ENCODE measurements at regions not wholly inside any gene's neighbourhood (a gene's known extent, or its start where the extent isn't known, plus 50 kb on each side); places are given as distances from the start of the nearest gene placed in this dataset.
A peak's percentile ranks its signal among the peaks of the same experiment; 100 is the strongest.
"Not testable (repeated sequence)": the region's sequence is repeated elsewhere in the genome, so short reads cannot be mapped to it uniquely, and the experiment has no call there.

DNA sequence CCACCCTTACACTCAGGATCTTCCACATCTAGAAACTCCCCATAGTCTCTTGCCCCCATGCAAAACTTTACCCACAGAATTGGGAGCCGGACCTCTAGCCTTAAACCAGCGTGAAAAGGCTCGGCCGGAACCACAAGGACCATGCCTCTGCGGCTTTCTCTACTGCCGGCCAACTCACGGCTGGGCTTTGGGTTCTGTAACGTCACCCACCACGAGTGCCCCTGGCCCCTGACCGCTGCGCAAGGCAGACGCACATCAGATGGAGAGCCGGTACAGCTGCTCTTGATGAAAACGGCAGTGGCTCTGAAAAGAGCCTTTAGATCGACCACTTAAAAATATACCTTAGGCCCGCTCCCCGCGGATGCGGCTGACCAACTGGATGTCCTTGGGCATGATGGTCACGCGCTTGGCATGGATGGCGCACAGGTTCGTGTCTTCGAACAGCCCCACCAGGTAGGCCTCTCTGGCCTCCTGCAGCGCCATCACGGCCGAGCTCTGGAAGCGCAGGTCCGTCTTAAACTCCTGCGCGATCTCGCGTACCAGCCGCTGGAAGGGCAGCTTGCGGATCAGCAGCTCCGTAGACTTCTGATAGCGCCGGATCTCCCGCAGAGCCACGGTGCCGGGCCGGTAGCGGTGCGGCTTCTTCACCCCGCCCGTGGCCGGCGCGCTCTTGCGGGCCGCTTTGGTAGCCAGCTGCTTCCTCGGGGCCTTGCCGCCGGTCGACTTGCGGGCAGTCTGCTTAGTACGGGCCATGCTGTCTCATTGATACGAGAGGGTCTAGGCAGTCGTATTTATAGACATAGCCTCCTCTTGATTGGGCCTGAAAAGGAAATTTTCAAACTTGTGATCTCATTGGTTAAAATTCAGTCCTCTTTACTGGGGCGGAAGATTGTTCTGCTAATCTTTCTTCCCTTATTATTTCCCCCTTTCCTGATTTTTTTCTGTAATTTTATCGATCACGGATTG lies 66.3 kb downstream of the FAM72C start:
- H3K9ac ChIP-seq (ENCODE audit: low read depth in 1 of 2, low read length in 2 of 2); H3K4me3 ChIP-seq (ENCODE audit: low read length in 2 of 2); H3K36me3 ChIP-seq (ENCODE audit: control insufficient read depth in 2 of 2, insufficient read depth in 2 of 2, low read length in 2 of 2); H3K27ac ChIP-seq (ENCODE audit: low read depth in 2 of 2, low read length in 2 of 2); H3K4me1 ChIP-seq (ENCODE audit: control insufficient read depth in 2 of 2, insufficient read depth in 2 of 2, low read length in 2 of 2); H3K9me3 ChIP-seq (ENCODE audit: control insufficient read depth in 2 of 2, low read length in 2 of 2); H3K27me3 ChIP-seq (ENCODE audit: control insufficient read depth in 2 of 2, insufficient read depth in 2 of 2, low read length in 2 of 2): not testable (repeated sequence)

DNA sequence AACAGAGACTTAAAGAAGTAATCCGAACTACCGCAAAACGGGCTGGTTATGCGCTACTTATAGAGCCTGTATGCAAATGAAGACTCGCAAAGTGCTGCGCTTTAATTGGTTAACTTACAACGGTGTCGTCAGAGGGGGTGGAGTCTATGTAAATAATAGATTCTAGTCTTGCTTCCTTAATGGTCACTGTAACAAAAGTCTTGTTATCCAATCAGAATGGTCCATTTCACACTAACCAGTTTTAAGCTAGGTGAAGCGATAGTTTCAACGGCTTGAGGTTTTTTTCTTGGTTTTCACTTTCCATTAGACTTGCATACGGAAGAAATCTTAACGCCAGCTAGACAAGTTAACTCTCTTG lies 67.2 kb downstream of the FAM72C start:
- H3K4me3 ChIP-seq (ENCODE audit: low read length in 2 of 2), result peak overlapping the region in 1 of 2 donors; percentile 20
- not testable (repeated sequence) for H3K36me3 ChIP-seq (ENCODE audit: control insufficient read depth in 2 of 2, insufficient read depth in 2 of 2, low read length in 2 of 2); H3K27me3 ChIP-seq (ENCODE audit: control insufficient read depth in 2 of 2, insufficient read depth in 2 of 2, low read length in 2 of 2); H3K27ac ChIP-seq (ENCODE audit: low read depth in 2 of 2, low read length in 2 of 2); H3K9me3 ChIP-seq (ENCODE audit: control insufficient read depth in 2 of 2, low read length in 2 of 2); H3K4me1 ChIP-seq (ENCODE audit: control insufficient read depth in 2 of 2, insufficient read depth in 2 of 2, low read length in 2 of 2); H3K9ac ChIP-seq (ENCODE audit: low read depth in 1 of 2, low read length in 2 of 2)

DNA sequence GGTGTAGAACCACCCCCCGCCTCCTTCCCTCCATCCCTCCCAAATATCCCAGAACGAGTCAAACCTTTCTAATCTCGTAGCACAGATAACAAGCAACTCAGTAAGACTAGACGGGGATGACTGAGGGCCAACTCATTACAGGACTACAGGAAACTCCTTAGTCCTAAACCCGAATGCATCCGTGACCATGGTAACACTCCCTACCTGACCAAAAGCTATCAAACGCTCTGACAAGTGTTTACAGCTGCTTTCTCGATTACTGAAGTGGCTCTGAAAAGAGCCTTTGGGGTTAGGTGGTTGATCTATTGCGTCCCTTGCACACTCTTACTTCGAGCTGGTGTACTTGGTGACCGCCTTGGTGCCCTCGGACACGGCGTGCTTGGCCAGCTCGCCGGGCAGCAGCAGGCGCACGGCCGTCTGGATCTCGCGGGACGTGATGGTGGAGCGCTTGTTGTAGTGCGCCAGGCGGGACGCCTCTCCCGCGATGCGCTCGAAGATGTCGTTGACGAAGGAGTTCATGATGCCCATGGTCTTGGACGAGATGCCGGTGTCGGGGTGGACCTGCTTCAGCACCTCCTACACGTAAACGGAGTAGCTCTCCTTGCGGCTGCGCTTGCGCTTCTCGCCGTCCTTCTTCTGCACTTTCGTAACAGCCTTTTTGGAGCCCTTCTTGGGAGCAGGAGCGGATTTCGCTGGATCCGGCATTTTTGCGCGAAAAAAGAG lies 67.7 kb downstream of the FAM72C start:
- not testable (repeated sequence) for H3K4me1 ChIP-seq (ENCODE audit: control insufficient read depth in 2 of 2, insufficient read depth in 2 of 2, low read length in 2 of 2); H3K27me3 ChIP-seq (ENCODE audit: control insufficient read depth in 2 of 2, insufficient read depth in 2 of 2, low read length in 2 of 2); H3K36me3 ChIP-seq (ENCODE audit: control insufficient read depth in 2 of 2, insufficient read depth in 2 of 2, low read length in 2 of 2); H3K9ac ChIP-seq (ENCODE audit: low read depth in 1 of 2, low read length in 2 of 2); H3K9me3 ChIP-seq (ENCODE audit: control insufficient read depth in 2 of 2, low read length in 2 of 2); H3K27ac ChIP-seq (ENCODE audit: low read depth in 2 of 2, low read length in 2 of 2)
- H3K4me3 ChIP-seq (ENCODE audit: low read length in 2 of 2), result peak overlapping the region; percentile 20 to 35

DNA sequence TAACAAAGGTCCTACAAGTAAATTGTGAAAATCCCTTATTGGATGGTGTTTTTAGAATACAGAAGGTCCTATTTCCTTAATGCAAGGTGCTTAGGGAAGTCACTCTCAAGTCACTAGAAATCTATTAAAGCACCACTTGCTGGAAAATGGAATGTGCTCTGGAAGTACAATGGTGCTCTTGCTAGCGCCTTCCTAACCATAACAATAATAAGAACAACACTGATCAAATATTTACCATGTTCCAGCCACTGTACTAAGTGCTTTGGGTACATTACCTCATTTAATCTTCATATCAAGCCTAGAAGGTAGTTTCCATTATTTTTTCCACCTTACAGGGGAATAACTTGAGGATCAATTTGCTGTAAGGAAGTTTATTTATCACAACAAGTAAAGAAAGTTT lies 75.4 kb downstream of the FAM72C start:
- H3K27me3 ChIP-seq (ENCODE audit: control insufficient read depth in 2 of 2, insufficient read depth in 2 of 2, low read length in 2 of 2); H3K27ac ChIP-seq (ENCODE audit: low read depth in 2 of 2, low read length in 2 of 2); H3K9me3 ChIP-seq (ENCODE audit: control insufficient read depth in 2 of 2, low read length in 2 of 2); H3K4me3 ChIP-seq (ENCODE audit: low read length in 2 of 2); H3K4me1 ChIP-seq (ENCODE audit: control insufficient read depth in 2 of 2, insufficient read depth in 2 of 2, low read length in 2 of 2); H3K36me3 ChIP-seq (ENCODE audit: control insufficient read depth in 2 of 2, insufficient read depth in 2 of 2, low read length in 2 of 2); H3K9ac ChIP-seq (ENCODE audit: low read depth in 1 of 2, low read length in 2 of 2): not testable (repeated sequence)

DNA sequence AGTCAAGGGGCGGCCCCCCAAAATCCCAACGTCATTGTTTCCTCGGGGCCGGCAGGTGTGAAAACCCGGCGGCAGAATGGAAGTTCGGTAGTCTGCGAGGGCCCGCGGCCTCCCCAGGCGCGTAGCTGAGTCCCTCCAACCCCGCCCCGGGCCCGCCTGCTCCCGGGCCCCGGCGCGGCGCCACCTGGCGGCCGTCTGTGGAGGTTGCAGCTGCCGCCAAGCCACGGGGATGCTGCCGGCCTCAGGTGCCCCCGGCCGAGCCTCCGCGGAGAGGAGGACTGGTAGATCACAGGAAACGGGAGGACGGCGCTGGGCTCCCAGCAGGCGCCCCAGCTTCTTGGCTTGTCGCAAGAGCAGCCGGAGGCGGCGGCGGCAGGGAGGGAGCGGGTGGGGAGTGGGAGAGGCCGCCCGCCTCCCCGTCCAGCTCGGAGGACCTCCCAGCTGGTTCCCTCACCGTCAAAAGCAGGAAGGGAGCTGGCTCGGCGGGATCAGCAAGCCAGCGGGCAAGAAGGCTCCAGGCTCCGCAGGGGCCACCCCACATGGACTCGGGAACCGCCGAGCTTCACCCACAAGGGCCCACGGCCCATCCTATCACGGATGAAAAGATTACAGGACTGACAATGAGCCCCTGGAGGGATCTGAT lies 86.7 kb downstream of the FAM72C start:
- not testable (repeated sequence) for H3K4me1 ChIP-seq (ENCODE audit: control insufficient read depth in 2 of 2, insufficient read depth in 2 of 2, low read length in 2 of 2); H3K36me3 ChIP-seq (ENCODE audit: control insufficient read depth in 2 of 2, insufficient read depth in 2 of 2, low read length in 2 of 2); H3K9me3 ChIP-seq (ENCODE audit: control insufficient read depth in 2 of 2, low read length in 2 of 2); H3K9ac ChIP-seq (ENCODE audit: low read depth in 1 of 2, low read length in 2 of 2); H3K27ac ChIP-seq (ENCODE audit: low read depth in 2 of 2, low read length in 2 of 2); H3K27me3 ChIP-seq (ENCODE audit: control insufficient read depth in 2 of 2, insufficient read depth in 2 of 2, low read length in 2 of 2); H3K4me3 ChIP-seq (ENCODE audit: low read length in 2 of 2)

DNA sequence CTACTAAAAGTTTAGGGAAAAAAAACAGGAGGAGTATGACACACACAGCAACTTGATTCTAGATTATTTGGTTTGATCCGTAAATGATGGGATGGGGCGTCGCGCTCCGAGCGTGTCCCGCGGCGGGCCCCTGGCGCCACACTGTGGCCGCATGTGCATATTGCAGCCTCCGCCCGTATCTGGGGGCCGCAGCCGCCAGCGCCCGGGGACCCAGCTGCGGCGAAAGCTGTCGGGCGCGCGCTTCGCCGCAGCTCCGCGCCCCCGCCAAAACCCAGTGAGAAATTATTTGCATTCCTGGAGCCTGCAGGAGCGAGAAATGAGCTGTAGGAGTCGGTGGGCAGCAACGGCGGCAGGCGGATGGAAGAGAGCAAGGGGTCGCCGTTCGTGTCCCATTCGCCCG lies 87.3 kb downstream of the FAM72C start:
- not testable (repeated sequence) for H3K27ac ChIP-seq (ENCODE audit: low read depth in 2 of 2, low read length in 2 of 2); H3K4me3 ChIP-seq (ENCODE audit: low read length in 2 of 2); H3K9me3 ChIP-seq (ENCODE audit: control insufficient read depth in 2 of 2, low read length in 2 of 2)

DNA sequence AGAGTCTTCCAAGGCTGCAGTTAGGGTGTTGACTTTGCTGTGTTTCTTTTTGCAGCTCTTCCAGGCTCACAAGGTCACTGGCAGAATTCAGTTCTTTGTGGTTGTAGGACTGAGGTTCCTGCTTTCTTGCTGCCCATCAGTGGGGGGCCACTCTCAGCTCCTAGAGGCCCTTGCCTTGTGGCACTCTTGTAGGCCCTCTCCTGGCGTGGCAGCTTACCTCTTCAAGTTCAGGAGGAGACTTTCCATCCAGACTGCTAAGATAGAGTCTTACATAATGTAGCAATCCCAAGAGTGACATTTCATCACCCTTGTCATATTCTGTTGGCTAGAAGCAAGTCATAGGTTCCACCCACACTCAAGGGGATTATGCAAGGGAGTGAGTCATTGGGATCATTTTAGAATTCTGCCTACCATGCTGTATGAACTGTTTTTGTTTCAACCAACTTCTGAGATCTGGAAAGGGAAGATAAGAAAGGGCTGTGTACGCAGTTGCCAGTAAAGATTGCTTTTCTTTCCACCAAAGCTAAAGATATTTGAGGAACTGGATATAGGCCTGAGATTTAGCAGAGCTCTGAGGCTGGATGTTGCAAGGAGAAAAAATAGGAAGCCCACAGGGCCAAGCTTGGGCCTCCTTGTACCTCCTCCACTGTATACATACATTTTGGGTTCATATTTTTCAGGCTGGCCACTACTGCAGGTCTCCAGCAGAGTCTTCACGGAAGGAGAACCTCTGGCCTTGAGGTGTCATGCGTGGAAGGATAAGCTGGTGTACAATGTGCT lies 91.8 kb downstream of the FAM72C start:
- H3K4me1 ChIP-seq (ENCODE audit: control insufficient read depth in 2 of 2, insufficient read depth in 2 of 2, low read length in 2 of 2); H3K27ac ChIP-seq (ENCODE audit: low read depth in 2 of 2, low read length in 2 of 2); H3K9me3 ChIP-seq (ENCODE audit: control insufficient read depth in 2 of 2, low read length in 2 of 2); H3K27me3 ChIP-seq (ENCODE audit: control insufficient read depth in 2 of 2, insufficient read depth in 2 of 2, low read length in 2 of 2); H3K36me3 ChIP-seq (ENCODE audit: control insufficient read depth in 2 of 2, insufficient read depth in 2 of 2, low read length in 2 of 2); H3K9ac ChIP-seq (ENCODE audit: low read depth in 1 of 2, low read length in 2 of 2); H3K4me3 ChIP-seq (ENCODE audit: low read length in 2 of 2): not testable (repeated sequence)

More for the DNA sequence above, 87.3 kb downstream of the FAM72C start:
- H3K4me1 ChIP-seq (ENCODE audit: control insufficient read depth in 2 of 2, insufficient read depth in 2 of 2, low read length in 2 of 2); H3K36me3 ChIP-seq (ENCODE audit: control insufficient read depth in 2 of 2, insufficient read depth in 2 of 2, low read length in 2 of 2); H3K9ac ChIP-seq (ENCODE audit: low read depth in 1 of 2, low read length in 2 of 2); H3K27me3 ChIP-seq (ENCODE audit: control insufficient read depth in 2 of 2, insufficient read depth in 2 of 2, low read length in 2 of 2): not testable (repeated sequence)

DNA sequence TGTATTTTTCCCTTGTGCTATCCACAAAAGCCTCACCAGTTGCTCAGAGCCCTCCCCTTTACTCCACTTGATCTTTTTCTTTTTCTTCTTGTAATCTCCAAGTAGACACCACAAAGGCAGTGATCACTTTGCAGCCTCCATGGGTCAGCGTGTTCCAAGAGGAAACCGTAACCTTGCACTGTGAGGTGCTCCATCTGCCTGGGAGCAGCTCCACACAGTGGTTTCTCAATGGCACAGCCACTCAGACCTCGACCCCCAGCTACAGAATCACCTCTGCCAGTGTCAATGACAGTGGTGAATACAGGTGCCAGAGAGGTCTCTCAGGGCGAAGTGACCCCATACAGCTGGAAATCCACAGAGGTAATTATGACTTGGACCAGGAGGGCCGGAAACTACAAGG lies 95.8 kb downstream of the FAM72C start:
- H3K4me1 ChIP-seq (ENCODE audit: control insufficient read depth in 2 of 2, insufficient read depth in 2 of 2, low read length in 2 of 2); H3K27ac ChIP-seq (ENCODE audit: low read depth in 2 of 2, low read length in 2 of 2); H3K27me3 ChIP-seq (ENCODE audit: control insufficient read depth in 2 of 2, insufficient read depth in 2 of 2, low read length in 2 of 2); H3K36me3 ChIP-seq (ENCODE audit: control insufficient read depth in 2 of 2, insufficient read depth in 2 of 2, low read length in 2 of 2); H3K9me3 ChIP-seq (ENCODE audit: control insufficient read depth in 2 of 2, low read length in 2 of 2); H3K4me3 ChIP-seq (ENCODE audit: low read length in 2 of 2); H3K9ac ChIP-seq (ENCODE audit: low read depth in 1 of 2, low read length in 2 of 2): not testable (repeated sequence)

DNA sequence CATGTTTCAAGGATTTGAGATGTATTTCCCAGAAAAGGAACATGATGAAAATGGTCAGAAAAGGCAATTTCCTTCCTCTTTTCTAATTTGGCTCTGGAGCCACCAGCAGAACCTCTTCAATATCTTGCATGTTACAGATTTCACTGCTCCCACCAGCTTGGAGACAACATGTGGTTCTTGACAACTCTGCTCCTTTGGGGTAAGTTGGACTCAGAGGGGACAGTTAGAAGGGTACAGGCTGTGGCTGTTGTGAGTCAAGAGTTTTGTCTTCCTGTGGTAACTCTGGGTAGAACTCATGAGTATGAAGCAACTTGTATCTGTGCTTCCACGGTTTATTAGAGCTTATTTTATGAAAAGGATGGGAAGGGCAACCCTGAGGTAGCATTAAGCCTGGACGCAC lies 97.2 kb downstream of the FAM72C start:
- not testable (repeated sequence) for H3K27ac ChIP-seq (ENCODE audit: low read depth in 2 of 2, low read length in 2 of 2); H3K36me3 ChIP-seq (ENCODE audit: control insufficient read depth in 2 of 2, insufficient read depth in 2 of 2, low read length in 2 of 2); H3K4me3 ChIP-seq (ENCODE audit: low read length in 2 of 2)

DNA sequence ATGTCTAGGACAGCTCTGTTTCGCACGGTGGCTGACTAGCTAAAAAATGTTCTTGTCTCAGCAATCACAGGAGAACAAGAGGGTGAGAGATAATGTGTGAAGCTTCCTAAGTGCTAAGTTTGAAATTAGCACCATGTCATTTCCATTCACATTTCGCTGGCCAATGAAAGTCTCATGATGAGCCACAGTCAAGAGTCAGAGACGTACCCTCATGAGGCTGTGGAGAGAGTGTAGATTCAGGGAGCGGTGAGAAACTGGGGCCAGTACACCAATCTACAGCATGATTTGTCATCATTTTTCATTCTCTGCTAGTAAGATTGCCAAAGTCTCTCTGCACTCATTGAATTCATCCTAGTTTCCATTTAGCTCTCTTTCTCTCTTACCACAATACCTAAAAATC lies 98.1 kb downstream of the FAM72C start:
- H3K36me3 ChIP-seq (ENCODE audit: control insufficient read depth in 2 of 2, insufficient read depth in 2 of 2, low read length in 2 of 2); H3K4me3 ChIP-seq (ENCODE audit: low read length in 2 of 2); H3K4me1 ChIP-seq (ENCODE audit: control insufficient read depth in 2 of 2, insufficient read depth in 2 of 2, low read length in 2 of 2); H3K27me3 ChIP-seq (ENCODE audit: control insufficient read depth in 2 of 2, insufficient read depth in 2 of 2, low read length in 2 of 2); H3K27ac ChIP-seq (ENCODE audit: low read depth in 2 of 2, low read length in 2 of 2); H3K9me3 ChIP-seq (ENCODE audit: control insufficient read depth in 2 of 2, low read length in 2 of 2); H3K9ac ChIP-seq (ENCODE audit: low read depth in 1 of 2, low read length in 2 of 2): not testable (repeated sequence)

More for the DNA sequence above, 97.2 kb downstream of the FAM72C start:
- H3K4me1 ChIP-seq (ENCODE audit: control insufficient read depth in 2 of 2, insufficient read depth in 2 of 2, low read length in 2 of 2); H3K27me3 ChIP-seq (ENCODE audit: control insufficient read depth in 2 of 2, insufficient read depth in 2 of 2, low read length in 2 of 2); H3K9me3 ChIP-seq (ENCODE audit: control insufficient read depth in 2 of 2, low read length in 2 of 2); H3K9ac ChIP-seq (ENCODE audit: low read depth in 1 of 2, low read length in 2 of 2): not testable (repeated sequence)
